NAMALWA (cell line): ENCODE measurements at regions not wholly inside any gene's neighbourhood (a gene's known extent, or its start where the extent isn't known, plus 50 kb on each side); places are given as distances from the start of the nearest gene placed in this dataset.

Experiments used
- DNase-seq: peaks from one replicate; pipeline ENCODE4 v3.0.0-alpha.2; 2015; ENCODE audit warnings: low spot score

GRCh38 chr17:77647531-77647930 lies 311.0 kb upstream of the TNRC6C start:
- no peak for DNase-seq

DNA sequence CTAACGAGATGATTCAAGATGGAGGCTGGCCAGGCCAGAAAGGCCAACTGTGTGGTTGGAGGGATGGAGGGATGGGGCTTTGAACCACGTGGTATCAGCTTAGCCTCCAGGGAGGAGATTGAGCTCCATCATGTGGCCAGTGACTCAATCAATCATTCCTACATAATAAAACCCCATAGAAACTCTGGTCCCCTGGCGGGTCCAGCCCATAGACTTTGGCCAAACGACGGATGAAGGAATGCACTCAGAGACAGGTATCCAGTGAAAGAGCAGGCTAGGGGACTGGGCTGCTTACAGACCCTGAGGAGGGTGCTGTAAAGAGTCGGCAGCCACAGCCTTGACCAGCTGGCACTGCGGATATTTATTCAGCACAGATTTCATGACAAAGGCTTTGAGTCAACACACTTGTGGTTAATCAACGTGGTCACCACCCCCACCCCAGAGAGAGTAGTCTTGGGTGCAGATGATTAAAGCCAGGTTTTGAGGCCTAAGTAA lies 308.7 kb upstream of the TNRC6C start:
- DNase-seq, result no peak

DNA sequence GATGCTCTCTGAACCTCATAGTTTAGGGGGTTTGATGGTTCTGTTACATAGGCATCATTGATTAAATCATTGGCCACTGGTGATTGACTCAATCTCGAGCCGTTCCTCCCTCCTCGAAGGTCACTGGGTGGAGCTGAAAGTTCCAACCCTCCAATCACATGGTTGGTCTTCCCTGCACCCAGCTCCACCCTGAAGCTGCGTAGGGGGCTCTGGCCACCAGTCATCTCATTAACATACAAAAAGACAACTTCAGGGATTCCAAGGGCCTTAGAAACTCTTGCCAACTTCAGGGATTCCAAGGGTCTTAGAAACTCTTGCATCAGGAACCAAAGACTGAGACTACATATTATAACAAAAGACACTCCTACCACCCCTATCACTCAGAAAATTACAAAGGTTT lies 306.5 kb upstream of the TNRC6C start:
- DNase-seq, result no peak

- DNase-seq, result no peak
These were observed 304.2 kb upstream of the TNRC6C start for GRCh38 chr17:77654296-77654695.

GRCh38 chr17:77654850-77655249 lies 303.7 kb upstream of the TNRC6C start:
- DNase-seq, result no peak

GRCh38 chr17:77656054-77656453 lies 302.4 kb upstream of the TNRC6C start:
- DNase-seq, result no peak

- no peak for DNase-seq
These were observed 300.7 kb upstream of the TNRC6C start for GRCh38 chr17:77657839-77658238.

- no peak for DNase-seq
These were observed 298.0 kb upstream of the TNRC6C start for GRCh38 chr17:77660524-77660923.

- DNase-seq, result no peak
These were observed 295.7 kb upstream of the TNRC6C start for GRCh38 chr17:77662833-77663232.

- no peak for DNase-seq
These were observed 294.3 kb upstream of the TNRC6C start for GRCh38 chr17:77664097-77664729.

- DNase-seq, result no peak
These were observed 292.7 kb upstream of the TNRC6C start for GRCh38 chr17:77665833-77666232.

DNA sequence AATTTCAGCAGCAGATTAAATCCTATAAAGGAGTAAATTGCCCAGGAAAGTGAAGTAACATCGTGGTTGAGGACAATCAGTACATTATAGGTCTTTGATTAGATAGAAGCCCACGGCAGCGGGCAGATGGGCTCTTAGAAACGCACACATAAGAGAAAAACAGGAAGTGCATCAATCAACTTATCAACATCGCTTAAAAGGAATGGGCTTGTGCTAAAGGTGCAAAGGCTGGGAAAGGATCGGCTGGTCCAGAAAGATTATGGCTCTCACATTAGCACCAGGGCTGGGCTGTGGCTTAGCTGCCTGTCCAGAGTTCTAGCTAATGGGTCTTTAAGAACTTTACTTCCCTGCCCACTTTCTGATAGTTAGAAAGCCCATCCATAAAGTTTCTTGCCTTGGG lies 292.0 kb upstream of the TNRC6C start:
- DNase-seq, result no peak

- peak; percentile 78 for DNase-seq
These were observed 291.6 kb upstream of the TNRC6C start for GRCh38 chr17:77666881-77667395.

GRCh38 chr17:77667478-77667877 lies 291.0 kb upstream of the TNRC6C start:
- no peak for DNase-seq

GRCh38 chr17:77668518-77668917 lies 290.0 kb upstream of the TNRC6C start:
- DNase-seq, result no peak

- no peak for DNase-seq
These were observed 288.3 kb upstream of the TNRC6C start for GRCh38 chr17:77670173-77670572.

DNA sequence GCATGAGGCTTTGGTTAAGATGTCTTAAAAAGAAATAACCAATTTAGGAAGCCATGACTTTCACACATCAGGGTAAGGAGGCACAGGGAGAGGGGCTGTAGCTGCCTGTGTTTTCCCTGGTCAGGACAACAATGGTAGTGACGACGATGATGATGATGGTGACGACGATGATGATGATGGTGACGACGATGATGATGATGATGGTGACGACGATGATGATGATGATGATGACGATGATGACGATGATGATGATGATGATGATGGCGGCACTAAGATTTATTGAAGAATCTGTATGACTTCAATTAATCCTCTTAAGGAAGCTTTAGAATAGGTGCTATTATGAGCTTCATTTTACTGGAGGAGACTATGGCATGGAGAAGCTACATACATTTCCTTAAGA lies 284.1 kb upstream of the TNRC6C start:
- no peak for DNase-seq

DNA sequence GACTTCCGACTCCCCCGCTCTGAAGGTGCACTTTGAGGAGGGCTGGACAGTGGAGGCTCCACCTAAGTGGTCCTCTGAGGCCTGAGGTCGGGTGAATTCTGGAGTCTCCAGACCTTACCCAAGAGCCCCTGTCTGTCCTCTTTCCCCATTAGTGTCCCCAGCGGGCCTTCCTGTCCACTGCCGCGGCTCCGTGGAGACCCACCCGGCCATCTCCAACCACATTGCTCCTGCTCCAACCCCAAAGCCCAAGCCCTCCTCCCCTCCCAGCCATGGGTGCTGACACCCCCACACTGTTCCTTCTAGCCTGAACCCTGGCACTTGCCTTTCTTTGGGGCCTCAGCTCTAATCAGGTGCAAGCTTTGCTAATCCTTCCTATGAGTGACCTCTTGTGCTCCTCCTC lies 283.1 kb upstream of the TNRC6C start:
- no peak for DNase-seq

GRCh38 chr17:77675816-77676215 lies 282.7 kb upstream of the TNRC6C start:
- DNase-seq, result no peak

- no peak for DNase-seq
These were observed 282.3 kb upstream of the TNRC6C start for GRCh38 chr17:77676237-77676661.

- no peak for DNase-seq
These were observed 281.3 kb upstream of the TNRC6C start for GRCh38 chr17:77677211-77677610.

- DNase-seq, result no peak
These were observed 280.9 kb upstream of the TNRC6C start for GRCh38 chr17:77677630-77678029.

GRCh38 chr17:77679589-77679988 lies 278.9 kb upstream of the TNRC6C start:
- no peak for DNase-seq

GRCh38 chr17:77681861-77682260 lies 276.6 kb upstream of the TNRC6C start:
- DNase-seq, result no peak
